ENCODE measurements at regions not wholly inside any gene's neighbourhood (a gene's known extent, or its start where the extent isn't known, plus 50 kb on each side); places are given as distances from the start of the nearest gene placed in this dataset.

- Histone ChIP-seq H3K9me2 (ENCODE audit: insufficient read depth, low read length) (no peaks in the 10 kb centered on the region), H4K20me1 (ENCODE audit: insufficient read depth, low read length) (no peaks in the 10 kb centered on the region), H3K4me2 (ENCODE audit: low read length) (no peak overlapping the region), H3K36me3 (ENCODE audit: insufficient read depth, low read length) (no peaks in the 10 kb centered on the region), H2AFZ (ENCODE audit: low read length) (no peak overlapping the region), H3K4me1 (ENCODE audit: insufficient read depth, low read length, poor library complexity, severe bottlenecking) (no peaks in the 10 kb centered on the region), H3K4me3 (ENCODE audit: low read depth, low read length, poor library complexity, severe bottlenecking) (no peak overlapping the region), H3K27ac (ENCODE audit: low read depth, low read length, poor library complexity, severe bottlenecking) (no peak overlapping the region), H3K79me2 (ENCODE audit: insufficient read depth, low read depth, low read length) (no peaks in the 10 kb centered on the region), H3K9me3 (ENCODE audit: low read length) (no peaks in the 10 kb centered on the region)
- CTCF ChIA-PET (ENCODE audit: unreplicated experiment) = no interaction called here
- BruUV-seq (replicated peaks) = no TSS peak
- no peak for DNase-seq (ENCODE audit: low spot score)
- intact Hi-C loops (cut with micrococcal nuclease; ENCODE audit: unreplicated experiment) = no loop called here
- POLR2A ChIA-PET = no interaction called here
- no peak for TF ChIP-seq EZH2phosphoT487 (IDR thresholded peaks at IDR 0.05; ENCODE audit: borderline replicate concordance, low read depth, low read length)
- TF ChIP-seq CTCF (conservative IDR thresholded peaks at IDR 0.05; ENCODE audit: low read length) = no peak
Observed at GRCh38 chr16:18059089-18059488, 277.4 kb downstream of the NPIPA8 start.

- H3K36me3 ChIP-seq (ENCODE audit: insufficient read depth, low read length) = no peaks in the 10 kb centered on the region
- H3K27ac ChIP-seq (ENCODE audit: low read depth, low read length, poor library complexity, severe bottlenecking) = no peak overlapping the region
- H3K4me3 ChIP-seq (ENCODE audit: low read depth, low read length, poor library complexity, severe bottlenecking) = no peak overlapping the region
- ChIA-PET POLR2A (no interaction called here), CTCF (ENCODE audit: unreplicated experiment) (no interaction called here)
- H3K4me1 ChIP-seq (ENCODE audit: insufficient read depth, low read length, poor library complexity, severe bottlenecking) = no peaks in the 10 kb centered on the region
- no peaks in the 10 kb centered on the region for H3K9me3 ChIP-seq (ENCODE audit: low read length)
- H3K9me2 ChIP-seq (ENCODE audit: insufficient read depth, low read length) = no peaks in the 10 kb centered on the region
- TF ChIP-seq EZH2phosphoT487 (IDR thresholded peaks at IDR 0.05; ENCODE audit: borderline replicate concordance, low read depth, low read length) (no peak), CTCF (conservative IDR thresholded peaks at IDR 0.05; ENCODE audit: low read length) (no peak)
- BruUV-seq (replicated peaks) = no TSS peak
- no peaks in the 10 kb centered on the region for H3K79me2 ChIP-seq (ENCODE audit: insufficient read depth, low read depth, low read length)
- intact Hi-C loops (cut with micrococcal nuclease; ENCODE audit: unreplicated experiment) = no loop called here
- DNase-seq (ENCODE audit: low spot score) = no peak
- no peak overlapping the region for H2AFZ ChIP-seq (ENCODE audit: low read length)
- no peaks in the 10 kb centered on the region for H4K20me1 ChIP-seq (ENCODE audit: insufficient read depth, low read length)
- no peak overlapping the region for H3K4me2 ChIP-seq (ENCODE audit: low read length)
Observed at GRCh38 chr16:18055411-18055916, 281.1 kb downstream of the NPIPA8 start.

- ChIA-PET POLR2A (no interaction called here), CTCF (ENCODE audit: unreplicated experiment) (no interaction called here)
- no peaks in the 10 kb centered on the region for H3K36me3 ChIP-seq (ENCODE audit: insufficient read depth, low read length)
- no TSS peak for BruUV-seq (replicated peaks)
- H3K4me3 ChIP-seq (ENCODE audit: low read depth, low read length, poor library complexity, severe bottlenecking) = no peak overlapping the region
- no peak overlapping the region for H3K4me2 ChIP-seq (ENCODE audit: low read length)
- no peak for DNase-seq (ENCODE audit: low spot score)
- no peaks in the 10 kb centered on the region for H3K4me1 ChIP-seq (ENCODE audit: insufficient read depth, low read length, poor library complexity, severe bottlenecking)
- H3K9me3 ChIP-seq (ENCODE audit: low read length) = no peaks in the 10 kb centered on the region
- no peaks in the 10 kb centered on the region for H4K20me1 ChIP-seq (ENCODE audit: insufficient read depth, low read length)
- H3K79me2 ChIP-seq (ENCODE audit: insufficient read depth, low read depth, low read length) = no peaks in the 10 kb centered on the region
- no peak for TF ChIP-seq EZH2phosphoT487 (IDR thresholded peaks at IDR 0.05; ENCODE audit: borderline replicate concordance, low read depth, low read length)
- no peak for TF ChIP-seq CTCF (conservative IDR thresholded peaks at IDR 0.05; ENCODE audit: low read length)
- no peak overlapping the region for H3K27ac ChIP-seq (ENCODE audit: low read depth, low read length, poor library complexity, severe bottlenecking)
- H2AFZ ChIP-seq (ENCODE audit: low read length) = no peak overlapping the region
- H3K9me2 ChIP-seq (ENCODE audit: insufficient read depth, low read length) = no peaks in the 10 kb centered on the region
- intact Hi-C loops (cut with micrococcal nuclease; ENCODE audit: unreplicated experiment) = no loop called here
Observed at GRCh38 chr16:18050777-18051176, 285.8 kb downstream of the NPIPA8 start.
